ACC112 (cell line): ENCODE measurements at regions not wholly inside any gene's neighbourhood (a gene's known extent, or its start where the extent isn't known, plus 50 kb on each side); places are given as distances from the start of the nearest gene placed in this dataset.
"Not testable (repeated sequence)": the region's sequence is repeated elsewhere in the genome, so short reads cannot be mapped to it uniquely, and the experiment has no call there.

Source experiments
- H2AFZ ChIP-seq: fragments of 200-600 bp; sonication (generic); one replicate; pipeline ENCODE4 v1.6.0; 2017; ENCODE audit warnings: antibody characterized with exemption, low read length; ENCODE audit not compliant: unreplicated experiment
- H3K27ac ChIP-seq: fragments of 200-600 bp; sonication (generic); 2 replicates; pipeline ENCODE4 v1.5.1; 2014; ENCODE audit warnings: low read depth, mild to moderate bottlenecking, antibody characterized with exemption, low read length, moderate library complexity
- H3K27me3 ChIP-seq: fragments of 200-600 bp; sonication (generic); 2 replicates; pipeline ENCODE4 v1.6.1; 2014; ENCODE audit warnings: mild to moderate bottlenecking, antibody characterized with exemption, low read length, moderate library complexity, mixed read lengths; ENCODE audit not compliant: insufficient read depth
- H3K36me3 ChIP-seq: fragments of 200-600 bp; sonication (generic); 2 replicates; pipeline ENCODE4 v1.6.1; 2016; ENCODE audit warnings: mild to moderate bottlenecking, antibody characterized with exemption, low read length, moderate library complexity, mixed read lengths; ENCODE audit not compliant: insufficient read depth
- H3K4me1 ChIP-seq: fragments of 200-600 bp; sonication (generic); one replicate; pipeline ENCODE4 v1.6.1; 2016; ENCODE audit warnings: low read length, mixed read lengths; ENCODE audit not compliant: insufficient read depth, unreplicated experiment, control insufficient read depth
- H3K4me3 ChIP-seq: fragments of 200-600 bp; sonication (generic); 2 replicates; pipeline ENCODE4 v1.5.1; 2014; ENCODE audit warnings: mild to moderate bottlenecking, low read depth, low read length
- H3K79me2 ChIP-seq: fragments of 200-600 bp; sonication (generic); one replicate; pipeline ENCODE4 v1.6.0; 2016; ENCODE audit warnings: low read length; ENCODE audit not compliant: control insufficient read depth, unreplicated experiment, insufficient read depth

DNA sequence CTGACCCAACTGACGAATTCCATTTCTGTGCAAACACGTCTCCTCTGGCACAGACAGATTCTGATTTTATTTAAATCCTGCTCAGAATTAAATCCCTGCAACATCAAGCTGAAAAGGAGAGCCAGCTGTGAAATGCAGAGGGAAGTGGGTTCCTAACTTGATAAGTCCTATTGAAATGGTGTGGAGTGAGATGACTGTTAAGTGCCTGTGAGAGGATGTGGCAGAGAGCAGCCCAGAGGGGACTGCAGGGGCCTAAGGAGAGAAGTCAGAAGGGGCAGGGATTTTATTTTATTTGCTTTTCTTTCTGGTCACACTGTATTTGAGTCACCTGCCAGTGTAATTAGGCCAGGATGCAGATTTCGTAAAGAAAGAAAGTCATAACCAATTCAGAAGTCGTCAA, 277.4 kb downstream of the NKX6-1 start:
- no peaks in the 10 kb centered on the region for H3K79me2 ChIP-seq
- H3K27ac ChIP-seq, result no peak overlapping the region
- H3K36me3 ChIP-seq, result no peaks in the 10 kb centered on the region
- H2AFZ ChIP-seq, result no peak overlapping the region
- H3K4me1 ChIP-seq, result no peaks in the 10 kb centered on the region
- peaks cover 7% of the 10 kb centered on the region; the same call in 1 of the 2 replicates for H3K27me3 ChIP-seq
- no peak overlapping the region for H3K4me3 ChIP-seq

DNA sequence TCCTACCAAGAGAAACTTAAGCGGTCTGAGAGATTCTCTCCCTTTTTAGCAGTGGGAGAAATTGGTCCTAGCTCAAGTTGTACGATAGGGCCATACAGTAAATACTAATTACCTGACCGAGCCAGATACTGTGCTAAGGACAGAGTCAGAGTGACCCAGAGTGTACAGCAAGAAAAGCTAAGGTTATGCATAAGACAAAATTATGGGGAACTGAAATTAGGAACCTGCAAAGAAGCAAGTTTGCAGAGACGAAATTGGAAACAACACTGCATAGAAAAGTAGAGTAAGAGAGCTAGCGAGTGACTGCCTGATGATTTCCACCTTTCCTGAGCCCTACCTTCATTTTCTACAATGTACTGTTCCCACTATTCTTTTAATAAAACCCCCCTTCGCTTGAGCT, 278.1 kb downstream of the NKX6-1 start:
- Histone ChIP-seq H3K79me2 (no peaks in the 10 kb centered on the region), H3K36me3 (no peaks in the 10 kb centered on the region), H3K4me1 (no peaks in the 10 kb centered on the region), H3K27me3 (peaks cover 7% of the 10 kb centered on the region; the same call in 1 of the 2 replicates), H3K27ac (no peak overlapping the region), H3K4me3 (no peak overlapping the region), H2AFZ (no peak overlapping the region)

DNA sequence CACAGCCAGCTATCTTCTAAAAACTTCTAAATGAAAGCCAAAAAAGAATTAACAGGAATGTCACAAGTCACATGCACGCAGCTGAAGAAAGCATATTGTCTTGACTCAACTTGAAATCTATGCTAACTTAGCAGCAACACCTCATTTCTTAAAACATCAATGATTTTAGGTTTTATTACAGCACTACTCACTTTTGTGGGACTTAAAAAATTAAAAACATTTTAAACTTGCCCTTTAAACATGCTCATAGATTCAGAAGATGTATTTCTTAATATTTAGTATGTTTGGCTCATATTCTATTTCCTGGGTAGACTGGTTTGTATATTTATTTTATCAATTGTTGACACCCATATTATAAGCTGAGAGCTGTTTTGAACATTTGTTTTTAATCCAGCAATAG, 279.4 kb downstream of the NKX6-1 start:
- Histone ChIP-seq H3K36me3 (no peaks in the 10 kb centered on the region), H3K27me3 (peaks cover 7% of the 10 kb centered on the region; the same call in 1 of the 2 replicates), H3K79me2 (no peaks in the 10 kb centered on the region), H3K27ac (no peak overlapping the region), H2AFZ (no peak overlapping the region), H3K4me1 (no peaks in the 10 kb centered on the region), H3K4me3 (no peak overlapping the region)

DNA sequence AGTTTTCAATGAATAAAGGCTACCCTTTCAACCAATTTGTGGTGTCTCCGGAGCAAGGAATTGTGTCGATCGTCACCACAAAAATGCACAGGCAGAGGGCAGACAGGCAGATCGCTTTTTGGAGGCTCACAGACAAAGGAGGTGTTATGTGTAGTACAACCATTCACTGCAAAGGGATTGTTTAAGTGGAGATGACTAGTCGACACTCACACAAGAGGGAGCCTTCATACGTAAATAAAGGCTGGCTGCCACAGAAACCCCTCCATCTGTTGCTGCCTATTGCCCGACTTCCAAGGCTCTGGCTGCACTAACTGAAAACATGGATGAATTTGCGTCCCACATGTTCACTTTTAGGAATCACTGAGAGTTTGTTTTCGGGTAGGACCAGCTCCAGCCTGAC, 281.1 kb downstream of the NKX6-1 start:
- H3K79me2 ChIP-seq, result no peaks in the 10 kb centered on the region
- peaks cover 7% of the 10 kb centered on the region; the same call in 1 of the 2 replicates for H3K27me3 ChIP-seq
- no peak overlapping the region for H2AFZ ChIP-seq

DNA sequence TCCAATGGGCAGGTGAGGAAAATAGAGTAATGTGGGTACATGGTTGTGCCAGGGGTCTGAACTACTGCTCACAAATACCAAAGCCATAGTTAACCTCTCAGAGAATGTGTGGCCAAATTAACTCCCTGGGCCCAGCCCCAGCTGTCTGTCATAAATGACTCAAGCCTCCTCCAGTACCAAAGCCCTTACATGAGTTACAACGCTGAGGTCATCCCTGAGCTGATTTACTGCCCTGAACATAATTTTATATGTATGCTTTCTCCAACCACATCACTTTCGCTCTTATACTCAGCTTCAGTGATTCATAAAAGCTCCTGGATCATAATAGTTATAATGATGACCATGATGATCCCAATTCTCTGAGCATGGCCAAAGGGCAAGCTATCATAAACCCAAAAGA, 283.9 kb downstream of the NKX6-1 start:
- Histone ChIP-seq H3K79me2 (no peaks in the 10 kb centered on the region), H3K4me3 (no peak overlapping the region), H2AFZ (no peak overlapping the region), H3K4me1 (no peaks in the 10 kb centered on the region), H3K36me3 (no peaks in the 10 kb centered on the region), H3K27ac (no peak overlapping the region), H3K27me3 (0 out of 2 replicates have a peak, but pooled peaks cover 7% of the 10 kb centered on the region)

More for the DNA sequence above, 281.1 kb downstream of the NKX6-1 start:
- no peaks in the 10 kb centered on the region for H3K36me3 ChIP-seq
- no peak overlapping the region for H3K4me3 ChIP-seq
- no peak overlapping the region for H3K27ac ChIP-seq
- no peaks in the 10 kb centered on the region for H3K4me1 ChIP-seq

DNA sequence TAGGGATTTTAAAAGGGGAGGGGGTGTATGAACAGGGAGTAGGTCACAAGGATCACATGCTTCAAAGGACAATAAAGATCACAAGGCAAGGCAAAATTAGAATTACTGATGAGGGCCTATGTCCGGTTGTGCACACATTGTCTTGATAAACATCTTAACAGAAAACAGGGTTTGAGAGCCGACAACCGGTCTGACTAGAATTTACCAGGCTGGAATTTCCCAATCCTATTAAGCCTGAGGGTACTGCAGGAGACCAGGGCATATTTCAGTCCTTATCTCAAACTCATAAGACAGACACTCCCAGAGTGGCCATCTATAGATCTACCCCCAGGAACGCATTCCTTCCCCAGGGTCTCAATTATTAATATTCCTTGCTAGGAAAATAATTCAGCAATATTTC, 292.9 kb downstream of the NKX6-1 start:
- not testable (repeated sequence) for H3K4me1 ChIP-seq, H3K27me3 ChIP-seq, H2AFZ ChIP-seq, H3K27ac ChIP-seq, H3K36me3 ChIP-seq, H3K79me2 ChIP-seq, H3K4me3 ChIP-seq

DNA sequence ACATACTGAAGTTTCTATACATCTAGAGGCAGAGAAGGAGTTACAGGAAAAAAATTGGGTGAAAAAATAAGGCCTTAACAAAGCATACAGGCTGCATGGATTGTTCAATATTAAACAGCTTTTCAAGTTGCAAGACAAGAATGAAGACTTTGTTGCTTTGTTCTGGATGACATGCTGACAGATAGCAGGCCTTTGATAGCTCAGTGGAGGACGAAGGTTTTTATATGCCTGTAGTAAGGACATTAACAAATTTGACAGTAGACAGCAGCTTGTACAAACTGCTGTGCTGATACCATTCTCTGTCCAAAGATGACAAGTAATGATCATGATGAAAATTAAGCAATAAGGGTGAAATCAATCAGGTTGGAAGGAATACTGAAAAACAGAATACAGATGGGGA, 309.9 kb downstream of the NKX6-1 start:
- no peak overlapping the region for H3K27ac ChIP-seq
- H3K4me1 ChIP-seq, result no peaks in the 10 kb centered on the region
- no peaks in the 10 kb centered on the region for H3K36me3 ChIP-seq
- no peak overlapping the region for H3K4me3 ChIP-seq
- peaks cover 13% of the 10 kb centered on the region; the same call in 1 of the 2 replicates for H3K27me3 ChIP-seq
- no peak overlapping the region for H2AFZ ChIP-seq
- H3K79me2 ChIP-seq, result no peaks in the 10 kb centered on the region

DNA sequence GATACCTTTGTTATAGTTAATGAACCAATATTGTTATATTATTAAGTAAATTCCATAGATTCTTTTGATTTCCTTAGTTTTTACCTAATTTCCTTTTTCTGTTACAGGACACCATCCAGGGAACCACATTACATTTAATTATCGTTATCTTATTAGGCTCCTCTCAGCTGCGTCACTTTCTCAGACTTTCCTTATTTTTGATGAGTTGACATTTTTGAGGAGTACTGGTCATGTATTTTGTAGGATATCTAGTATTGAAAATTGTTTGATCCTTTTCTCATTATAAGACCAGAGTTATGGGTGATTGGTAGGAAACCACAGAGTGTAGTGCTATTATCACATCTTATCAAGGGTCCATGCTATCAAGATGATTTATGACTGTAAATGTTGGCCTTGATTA, 319.7 kb downstream of the NKX6-1 start:
- no peak overlapping the region for H2AFZ ChIP-seq
- H3K27ac ChIP-seq, result no peak overlapping the region

DNA sequence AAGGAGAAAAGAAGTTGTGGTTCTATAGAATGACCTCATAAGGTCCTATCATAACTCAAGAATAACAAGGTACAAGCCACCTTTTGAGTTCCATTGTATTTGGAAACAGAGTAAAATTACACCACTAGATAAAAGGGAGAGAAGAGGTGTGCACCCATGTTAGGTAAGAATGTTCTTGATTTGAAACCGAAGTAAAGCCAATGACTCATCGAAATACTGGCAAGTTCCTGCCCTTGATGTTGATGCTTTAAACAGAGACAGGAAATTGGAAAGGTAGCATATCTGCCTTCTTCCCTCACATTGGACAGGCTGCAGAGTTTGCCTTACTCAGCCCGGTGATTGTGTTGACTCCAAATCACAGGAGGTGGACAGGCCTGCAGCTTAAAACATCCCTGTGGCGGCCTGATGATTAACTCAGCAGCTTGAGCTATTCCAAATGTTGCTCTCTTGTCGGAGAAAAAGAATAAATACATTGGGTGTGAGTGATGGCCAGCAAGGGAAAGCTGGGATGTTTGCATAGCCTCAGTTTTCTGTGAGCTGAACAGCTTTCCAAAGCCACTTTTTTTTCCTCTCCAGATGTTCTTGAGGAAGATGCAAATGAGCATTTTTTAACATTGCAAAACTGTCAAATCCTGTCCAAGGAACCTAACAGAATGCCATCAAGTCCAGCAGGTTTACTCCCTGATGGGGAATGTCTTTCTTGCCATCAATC, 321.1 kb downstream of the NKX6-1 start:
- no peak overlapping the region for H3K4me3 ChIP-seq
- no peaks in the 10 kb centered on the region for H3K79me2 ChIP-seq
- H3K36me3 ChIP-seq, result no peaks in the 10 kb centered on the region
- H3K27ac ChIP-seq, result no peak overlapping the region
- no peaks in the 10 kb centered on the region for H3K4me1 ChIP-seq
- no peak overlapping the region for H2AFZ ChIP-seq
- H3K27me3 ChIP-seq, result no peaks in the 10 kb centered on the region

More for the DNA sequence above, 319.7 kb downstream of the NKX6-1 start:
- no peak overlapping the region for H3K4me3 ChIP-seq
- H3K79me2 ChIP-seq, result no peaks in the 10 kb centered on the region
- H3K27me3 ChIP-seq, result no peaks in the 10 kb centered on the region
- no peaks in the 10 kb centered on the region for H3K36me3 ChIP-seq
- no peaks in the 10 kb centered on the region for H3K4me1 ChIP-seq

DNA sequence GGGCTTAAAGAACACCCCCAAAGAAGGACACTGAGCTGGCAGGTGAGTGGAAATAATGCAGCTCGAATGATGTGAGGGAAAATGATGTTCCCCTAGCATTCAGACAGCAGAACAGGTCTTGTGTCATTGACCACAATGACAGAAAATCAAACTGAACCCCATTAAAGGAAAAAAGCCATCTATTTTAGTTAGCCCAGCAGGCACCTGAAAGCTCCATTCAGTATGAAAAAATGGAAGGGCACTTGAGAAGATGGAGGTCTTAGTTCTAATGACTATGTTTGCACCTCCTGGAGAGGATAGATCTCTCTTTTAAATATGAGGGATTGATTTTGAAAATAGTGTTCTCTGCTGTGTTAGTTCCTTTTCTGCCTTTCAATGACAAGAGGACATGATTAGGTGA, 323.1 kb downstream of the NKX6-1 start:
- H3K79me2 ChIP-seq, result no peaks in the 10 kb centered on the region
- H3K4me3 ChIP-seq, result no peak overlapping the region
- no peaks in the 10 kb centered on the region for H3K4me1 ChIP-seq
- H2AFZ ChIP-seq, result no peak overlapping the region
- H3K36me3 ChIP-seq, result no peaks in the 10 kb centered on the region
- no peaks in the 10 kb centered on the region for H3K27me3 ChIP-seq
- no peak overlapping the region for H3K27ac ChIP-seq

DNA sequence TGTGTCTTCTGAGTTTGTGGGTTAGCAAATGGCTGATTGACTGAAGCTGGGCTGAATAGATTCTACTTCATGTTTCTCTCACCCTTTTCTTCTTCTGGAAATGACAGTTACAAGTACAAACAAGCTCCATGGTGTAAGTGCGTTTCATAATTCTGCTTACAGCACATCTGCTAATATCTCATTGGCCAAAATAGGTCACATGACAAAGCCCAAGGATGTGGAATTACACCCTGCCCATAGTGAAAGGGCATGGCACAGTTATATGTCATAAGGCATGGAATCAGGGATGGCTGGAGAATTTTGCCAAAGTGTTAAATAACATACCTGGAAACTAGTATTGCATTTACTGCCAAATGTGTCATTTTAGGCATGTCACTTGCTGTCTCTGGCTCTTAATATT, 327.2 kb downstream of the NKX6-1 start:
- Histone ChIP-seq H3K36me3 (no peaks in the 10 kb centered on the region), H3K27ac (no peak overlapping the region), H3K27me3 (no peaks in the 10 kb centered on the region), H3K79me2 (no peaks in the 10 kb centered on the region), H2AFZ (no peak overlapping the region), H3K4me3 (no peak overlapping the region), H3K4me1 (no peaks in the 10 kb centered on the region)
